WERI-Rb-1 (cell line): ENCODE measurements at regions not wholly inside any gene's neighbourhood (a gene's known extent, or its start where the extent isn't known, plus 50 kb on each side); places are given as distances from the start of the nearest gene placed in this dataset.

ENCODE experiments used
- DNase-seq: peaks from one replicate; pipeline ENCODE4 v3.0.0-alpha.2; 2020
- H3K27ac ChIP-seq: fragments of 250-450 bp; sonication (Bioruptor Pico); 2 replicates; pipeline ENCODE4 v1.5.1; 2020; ENCODE audit warnings: mild to moderate bottlenecking, moderate library complexity
- H3K27me3 ChIP-seq: fragments of 250-450 bp; sonication (Bioruptor Pico); 2 replicates; pipeline ENCODE4 v1.5.1; 2021; ENCODE audit warnings: mild to moderate bottlenecking, low read depth, moderate library complexity; ENCODE audit not compliant: insufficient read depth, severe bottlenecking
- H3K36me3 ChIP-seq: fragments of 250-450 bp; sonication (Bioruptor Pico); 2 replicates; pipeline ENCODE4 v1.5.1; 2020; ENCODE audit warnings: mild to moderate bottlenecking, moderate library complexity
- H3K4me3 ChIP-seq: 2 replicates; pipeline ENCODE4 v1.5.1; 2011; ENCODE audit warnings: low read depth, mild to moderate bottlenecking, control low read depth, low read length
- H3K9me3 ChIP-seq: fragments of 250-450 bp; sonication (Bioruptor Pico); 2 replicates; pipeline ENCODE4 v1.5.1; 2021; ENCODE audit warnings: mild to moderate bottlenecking, moderate library complexity; ENCODE audit not compliant: severe bottlenecking
- CTCF ChIP-seq: IDR thresholded peaks from 2 replicates; pipeline ENCODE4 v1.5.1; 2011; ENCODE audit warnings: low read depth, mild to moderate bottlenecking, control low read depth, inconsistent platforms, low read length

GRCh38 chr15:91520850-91521249 lies 332.7 kb upstream of the SLCO3A1 start:
- no peak for TF ChIP-seq CTCF
- peaks cover 38% of the 10 kb centered on the region for H3K27me3 ChIP-seq
- DNase-seq = no peak

GRCh38 chr15:91521548-91521947 lies 332.0 kb upstream of the SLCO3A1 start:
- no peak for DNase-seq
- Histone ChIP-seq H3K9me3 (no peaks in the 10 kb centered on the region), H3K27me3 (peaks cover 45% of the 10 kb centered on the region), H3K4me3 (no peak overlapping the region), H3K27ac (no peak overlapping the region), H3K36me3 (no peaks in the 10 kb centered on the region)
- no peak for TF ChIP-seq CTCF

More at GRCh38 chr15:91520850-91521249, 332.7 kb upstream of the SLCO3A1 start:
- H3K9me3 ChIP-seq = no peaks in the 10 kb centered on the region
- H3K27ac ChIP-seq = no peak overlapping the region
- no peaks in the 10 kb centered on the region for H3K36me3 ChIP-seq
- H3K4me3 ChIP-seq = no peak overlapping the region

- no peak overlapping the region for H3K27ac ChIP-seq
- H3K4me3 ChIP-seq = no peak overlapping the region
- DNase-seq = no peak
- no peaks in the 10 kb centered on the region for H3K9me3 ChIP-seq
- peaks cover 49% of the 10 kb centered on the region for H3K27me3 ChIP-seq
- H3K36me3 ChIP-seq = no peaks in the 10 kb centered on the region
- no peak for TF ChIP-seq CTCF
Measured at GRCh38 chr15:91521996-91522395, 331.5 kb upstream of the SLCO3A1 start.

- peaks cover 49% of the 10 kb centered on the region for H3K27me3 ChIP-seq
- no peak overlapping the region for H3K27ac ChIP-seq
- no peaks in the 10 kb centered on the region for H3K36me3 ChIP-seq
- peak; percentile 16; the same call in 1 of the 2 replicates for TF ChIP-seq CTCF
- no peak overlapping the region for H3K4me3 ChIP-seq
- H3K9me3 ChIP-seq = no peaks in the 10 kb centered on the region
- DNase-seq = no peak
Measured at GRCh38 chr15:91522605-91523332, 330.7 kb upstream of the SLCO3A1 start.

- H3K4me3 ChIP-seq = no peak overlapping the region
- peaks cover 54% of the 10 kb centered on the region for H3K27me3 ChIP-seq
- no peaks in the 10 kb centered on the region for H3K9me3 ChIP-seq
- H3K27ac ChIP-seq = no peak overlapping the region
- no peaks in the 10 kb centered on the region for H3K36me3 ChIP-seq
- no peak for TF ChIP-seq CTCF
- no peak for DNase-seq
Measured at GRCh38 chr15:91523596-91523995, 329.9 kb upstream of the SLCO3A1 start.

- no peaks in the 10 kb centered on the region for H3K9me3 ChIP-seq
- H3K36me3 ChIP-seq = no peaks in the 10 kb centered on the region
- TF ChIP-seq CTCF = no peak
- DNase-seq = no peak
- H3K4me3 ChIP-seq = no peak overlapping the region
- H3K27ac ChIP-seq = no peak overlapping the region
- peaks cover 57% of the 10 kb centered on the region for H3K27me3 ChIP-seq
Measured at GRCh38 chr15:91524534-91524933, 329.0 kb upstream of the SLCO3A1 start.
